Activated CD4-positive, alpha-beta T cell treated with anti-CD3 and anti-CD28 coated beads, Interleukin-2, amount 50 U/mL, for 4 hours (primary cell): ENCODE measurements at regions not wholly inside any gene's neighbourhood (a gene's known extent, or its start where the extent isn't known, plus 50 kb on each side); places are given as distances from the start of the nearest gene placed in this dataset.
"Not testable (repeated sequence)": the region's sequence is repeated elsewhere in the genome, so short reads cannot be mapped to it uniquely, and the experiment has no call there.

ENCODE experiments used
- DNase-seq, 2 experiments: peaks; one replicate each; pipeline ENCODE4 v3.0.0-alpha.2; 2020

DNA sequence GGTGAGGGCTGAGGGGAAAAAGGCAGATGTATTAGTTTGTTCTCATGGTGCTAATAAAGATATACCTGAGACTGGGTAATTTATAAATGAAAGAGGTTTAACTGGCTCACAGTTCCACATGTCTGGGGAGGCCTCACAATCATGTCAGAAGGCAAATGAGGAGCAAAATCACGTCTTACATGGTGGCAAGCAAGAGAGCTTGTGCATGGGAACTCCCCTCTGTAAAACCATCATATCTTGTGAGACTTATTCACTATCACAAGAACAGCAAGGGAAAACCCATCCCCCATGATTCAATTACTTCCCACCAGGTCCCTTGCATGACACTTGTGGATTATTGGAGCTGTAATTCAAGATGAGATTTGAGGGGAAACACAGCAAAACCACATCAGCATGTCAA, 1220.9 kb downstream of the GALC start:
- DNase-seq: no peak

DNA sequence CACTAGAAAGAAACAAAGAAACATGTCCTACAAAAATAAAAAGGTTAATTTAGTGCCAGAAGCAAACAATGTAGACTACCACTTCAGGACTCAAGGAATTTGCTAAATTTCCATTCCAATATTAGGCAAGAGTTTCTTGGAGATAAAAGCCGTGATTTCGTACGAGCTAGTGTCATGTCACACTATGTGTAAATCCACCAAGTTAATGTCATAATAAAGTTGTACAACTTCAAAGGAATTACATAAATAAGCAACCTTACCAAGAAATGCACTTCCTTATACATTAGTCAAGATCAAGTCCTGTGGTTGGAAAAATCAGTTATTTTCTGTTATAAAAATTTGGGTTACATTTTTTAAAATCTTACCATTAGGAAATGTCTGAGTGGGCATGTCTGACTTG, 1222.8 kb downstream of the GALC start:
- DNase-seq: no peak

GRCh38 chr14:86766469-86766868, 1226.5 kb downstream of the GALC start:
- no peak for DNase-seq

DNA sequence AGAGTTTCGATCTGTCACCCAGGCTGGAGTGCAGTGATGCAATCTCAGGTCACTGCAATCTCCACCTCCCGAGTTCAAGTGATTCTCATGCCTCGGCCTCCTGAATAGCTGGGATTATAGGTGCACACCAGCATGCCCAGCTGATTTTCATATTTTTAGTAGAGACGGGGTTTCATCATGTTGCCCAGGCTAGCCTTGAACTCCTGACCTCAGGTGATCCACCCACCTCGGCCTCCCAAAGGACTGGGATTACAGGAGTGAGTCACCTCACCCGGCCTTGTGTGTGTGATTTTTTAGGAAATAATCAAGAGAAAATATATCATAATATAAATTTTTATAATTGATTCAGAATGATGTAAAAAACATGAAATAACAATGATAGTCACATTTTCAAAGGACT, 1231.4 kb downstream of the GALC start:
- DNase-seq: no peak

- DNase-seq: no peak
Measured at GRCh38 chr14:86756521-86757190, 1226.7 kb downstream of the FLRT2 start.

DNA sequence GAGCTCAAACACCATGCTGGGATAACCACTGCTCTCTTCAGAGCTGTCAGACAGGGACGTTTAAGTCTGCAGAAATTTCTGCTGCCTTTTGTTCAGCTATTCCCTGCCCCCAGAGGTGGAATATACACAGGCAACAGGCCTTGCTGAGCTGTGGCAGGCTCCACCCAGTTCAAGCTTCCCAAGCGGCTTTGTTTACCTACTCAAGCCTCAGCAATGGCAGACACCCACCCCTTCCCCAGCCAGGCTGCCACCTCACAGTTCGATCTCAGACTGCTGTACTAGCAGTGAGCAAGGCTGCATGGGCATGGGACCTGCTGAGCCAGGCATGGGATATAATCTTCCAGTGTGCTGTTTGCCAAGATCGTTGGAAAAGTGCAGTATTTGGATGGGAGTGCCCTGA, 1220.5 kb downstream of the FLRT2 start:
- DNase-seq: not testable (repeated sequence)

DNA sequence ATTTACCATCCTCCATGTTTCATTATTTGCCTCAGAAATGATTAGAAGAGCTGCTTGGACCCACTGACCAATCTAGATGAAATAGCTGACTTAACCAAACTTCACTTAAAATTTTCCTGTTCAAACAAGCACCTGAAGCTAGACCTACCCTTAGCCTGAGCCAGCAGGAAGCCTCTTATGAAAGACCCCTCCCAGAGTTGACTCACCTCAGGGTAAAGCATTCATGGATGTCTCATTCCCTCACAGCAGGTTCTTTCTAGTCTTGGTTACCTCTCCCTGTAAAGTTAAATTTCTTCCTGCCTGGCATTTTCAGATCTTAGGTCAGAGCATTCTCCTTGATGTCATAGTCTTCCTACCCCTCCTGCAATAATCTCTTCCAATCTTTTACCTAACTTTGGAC, 1209.8 kb downstream of the FLRT2 start:
- no peak for DNase-seq

DNA sequence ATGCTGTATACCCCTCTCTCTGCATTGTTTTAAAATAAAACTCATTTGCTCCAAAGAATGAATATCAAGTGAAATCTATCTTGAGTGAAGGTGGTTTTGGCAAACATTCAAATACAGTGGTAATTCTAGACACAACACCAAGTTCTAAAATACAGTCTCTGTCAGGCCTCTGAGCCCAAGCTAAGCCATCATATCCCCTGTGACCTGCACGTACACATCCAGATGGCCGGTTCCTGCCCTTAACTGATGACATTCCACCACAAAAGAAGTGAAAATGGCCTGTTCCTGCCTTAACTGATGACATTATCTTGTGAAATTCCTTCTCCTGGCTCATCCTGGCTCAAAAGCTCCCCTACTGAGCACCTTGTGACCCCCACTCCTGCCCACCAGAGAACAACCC, 1201.5 kb downstream of the FLRT2 start:
- DNase-seq: not testable (repeated sequence)

GRCh38 chr14:86723254-86723624, 1193.3 kb downstream of the FLRT2 start:
- DNase-seq: no peak

GRCh38 chr14:86722612-86723253, 1192.8 kb downstream of the FLRT2 start:
- no peak for DNase-seq

- no peak for DNase-seq
Measured at GRCh38 chr14:86714575-86714974, 1184.6 kb downstream of the FLRT2 start.

GRCh38 chr14:86714153-86714552, 1184.2 kb downstream of the FLRT2 start:
- DNase-seq: no peak

DNA sequence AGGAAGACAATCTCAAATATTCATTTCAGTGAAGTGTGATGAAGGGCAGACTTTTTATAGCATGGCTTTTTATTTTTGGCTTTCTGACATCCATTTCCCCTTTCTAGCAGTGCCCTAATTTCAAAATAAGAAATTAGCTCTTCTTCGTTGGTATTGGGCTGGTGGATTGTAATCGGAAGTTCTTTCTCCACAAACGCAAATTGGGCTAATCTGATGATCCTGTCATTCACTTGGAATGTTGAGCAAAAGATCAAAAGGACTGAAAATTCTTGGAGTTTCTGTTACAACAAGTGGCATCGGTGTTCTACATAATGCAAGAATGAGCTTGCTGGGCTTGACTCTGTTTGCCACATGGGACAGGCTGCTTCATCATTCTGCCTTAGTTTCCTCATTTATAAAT, 1182.8 kb downstream of the FLRT2 start:
- no peak for DNase-seq

DNA sequence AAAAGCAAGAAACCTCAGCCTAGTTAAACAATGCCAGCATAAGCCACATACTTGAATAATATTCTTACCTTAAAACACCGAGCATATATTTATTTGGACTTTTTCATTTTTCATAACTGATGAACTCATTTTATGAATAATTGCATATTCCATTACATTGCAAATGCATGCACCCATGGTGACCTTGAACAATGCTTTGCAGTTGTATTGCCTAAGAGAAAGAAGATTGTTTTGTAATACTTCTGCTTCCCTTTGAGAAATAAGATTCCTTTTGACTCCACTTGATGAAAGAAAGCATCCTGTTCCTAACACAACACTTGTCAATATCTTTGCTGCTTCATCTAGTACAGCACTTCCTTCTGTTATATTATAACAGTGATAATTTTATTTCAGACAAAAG, 1182.2 kb downstream of the FLRT2 start:
- no peak for DNase-seq

GRCh38 chr14:86708846-86709339, 1178.9 kb downstream of the FLRT2 start:
- no peak for DNase-seq

- DNase-seq: no peak
Measured at GRCh38 chr14:86707071-86707470, 1177.1 kb downstream of the FLRT2 start.

DNA sequence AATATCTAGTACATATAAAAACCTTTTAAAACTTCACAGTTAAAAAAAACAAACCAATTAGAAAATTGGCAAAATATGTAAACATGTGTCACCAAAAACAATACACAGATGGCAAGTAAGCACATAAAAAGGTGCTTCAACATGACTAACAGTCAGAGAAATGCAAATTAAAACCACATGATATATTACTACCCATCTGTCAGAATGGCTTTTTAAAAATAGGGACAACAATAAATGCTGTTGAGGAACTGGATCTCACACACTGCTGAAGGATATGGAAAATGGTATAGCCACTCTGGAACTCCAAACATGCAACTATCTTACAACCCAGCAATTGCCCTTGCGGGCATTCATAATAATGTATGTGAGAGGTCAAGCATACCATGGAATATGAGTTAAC, 1153.6 kb downstream of the FLRT2 start:
- no peak for DNase-seq

DNA sequence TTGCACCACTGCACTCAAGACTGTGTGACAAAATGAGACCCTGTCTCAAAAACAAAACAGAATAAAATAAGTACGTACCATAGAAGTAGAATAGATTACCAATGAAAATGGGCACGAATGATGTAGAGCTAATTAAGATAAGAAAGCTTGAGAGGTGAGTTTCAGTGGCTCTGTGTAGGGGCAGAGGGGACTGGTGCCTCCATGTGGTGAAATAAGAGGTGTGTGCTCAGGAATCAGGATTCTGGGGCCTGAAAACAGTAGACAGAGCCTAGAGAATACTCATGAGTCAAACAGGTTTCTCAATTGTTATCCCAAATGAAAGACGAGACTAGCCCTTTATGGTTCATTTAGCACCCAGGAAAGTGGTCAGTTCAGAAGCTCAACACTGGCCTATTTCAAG, 1145.1 kb downstream of the FLRT2 start:
- DNase-seq: no peak

- DNase-seq: no peak
Measured at GRCh38 chr14:86673523-86673969, 1143.6 kb downstream of the FLRT2 start.

DNA sequence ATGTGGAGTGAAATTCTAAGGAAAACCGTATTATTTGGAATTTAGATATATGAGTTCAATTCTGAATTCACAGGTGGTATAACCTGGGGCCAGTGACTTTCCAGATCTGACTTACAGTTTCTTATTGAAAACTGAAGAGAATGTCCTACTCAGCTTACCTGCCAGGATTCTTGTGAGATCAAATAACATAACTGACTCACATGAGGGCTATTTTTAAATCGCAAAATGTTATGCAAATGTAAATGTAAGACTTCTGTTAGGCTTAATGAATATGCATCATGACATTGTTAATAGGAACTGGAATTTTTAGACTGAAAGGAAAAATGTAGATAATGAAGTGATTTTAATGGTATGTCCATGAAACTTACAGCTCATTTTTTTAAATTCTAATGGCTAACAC, 1142.1 kb downstream of the FLRT2 start:
- DNase-seq: no peak

GRCh38 chr14:86665975-86666374, 1136.0 kb downstream of the FLRT2 start:
- no peak for DNase-seq

DNA sequence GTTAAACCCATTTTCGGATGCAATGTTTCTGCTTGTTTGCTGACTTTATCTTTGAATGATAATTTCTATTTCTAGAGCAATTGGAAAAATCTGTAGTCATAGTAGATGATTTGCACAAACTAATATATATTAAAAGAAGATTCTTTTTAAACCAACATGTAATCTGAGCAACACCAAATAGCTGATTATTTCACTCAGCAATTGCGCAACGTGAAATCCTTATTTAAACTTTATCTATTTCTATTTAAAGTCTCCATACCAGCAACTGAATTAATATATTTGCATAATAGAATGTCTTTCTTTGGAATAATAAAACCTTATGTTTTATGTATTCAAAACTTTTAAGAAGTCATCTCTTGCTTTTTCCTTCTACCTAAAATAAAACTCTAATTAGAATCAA, 1132.4 kb downstream of the FLRT2 start:
- no peak for DNase-seq

DNA sequence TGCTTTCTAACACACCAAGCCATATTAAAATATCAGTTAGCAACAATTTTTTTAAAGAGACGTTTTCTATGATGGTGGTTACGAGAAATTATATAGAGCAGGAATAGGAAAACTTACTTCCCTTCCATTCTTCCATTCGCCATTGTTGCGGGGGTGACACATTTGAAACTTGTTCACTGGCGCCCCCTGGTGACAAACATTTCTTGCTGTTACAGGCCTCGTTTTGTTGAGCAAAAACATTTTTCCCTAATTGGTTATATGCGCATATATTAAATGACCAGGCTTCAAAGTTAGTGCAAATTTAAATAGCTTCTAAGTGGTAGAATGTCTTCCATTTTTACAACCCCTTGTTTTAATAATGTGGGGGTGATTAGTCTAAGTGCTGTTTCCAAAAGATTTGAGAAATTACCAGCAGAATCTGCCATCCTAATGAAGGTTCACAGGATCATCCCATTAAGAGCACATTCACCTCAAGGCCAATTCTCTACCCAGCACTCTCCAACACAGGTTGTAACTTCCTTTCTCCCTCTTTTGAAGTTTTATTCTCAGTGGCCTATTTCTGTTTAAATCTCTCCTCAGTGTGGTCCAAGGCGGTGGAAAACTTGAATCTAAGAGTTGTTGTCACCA, 1124.7 kb downstream of the FLRT2 start:
- DNase-seq: peak in 1 of 2 experiments; percentile 0

GRCh38 chr14:86652526-86652925, 1122.6 kb downstream of the FLRT2 start:
- DNase-seq: no peak
